H1 (cell line): ENCODE measurements at regions not wholly inside any gene's neighbourhood (a gene's known extent, or its start where the extent isn't known, plus 50 kb on each side); places are given as distances from the start of the nearest gene placed in this dataset.

Experiments
- ATF3 ChIP-seq: IDR thresholded peaks from 2 replicates; pipeline ENCODE4 v1.6.1; 2011; ENCODE audit warnings: low read depth, mild to moderate bottlenecking, low read length; ENCODE audit not compliant: insufficient read depth
- CTCF ChIP-seq, 3 experiments: IDR thresholded peaks; 1 replicate in 2 of 3; 2 replicates in 1 of 3; pipeline versions ENCODE4 v1.5.1 to v1.6.1; 2011; ENCODE audit warnings: low read length in 3 of 3, mild to moderate bottlenecking in 3 of 3, inconsistent platforms in 2 of 3, low read depth in 1 of 3, moderate library complexity in 1 of 3; ENCODE audit not compliant: insufficient read depth in 1 of 3; ENCODE audit errors: control extremely low read depth in 1 of 3
- KDM5A ChIP-seq: fragments of 200-600 bp; IDR thresholded peaks from 2 replicates; pipeline ENCODE4 v1.7.1; 2012; ENCODE audit warnings: mild to moderate bottlenecking, low read length, inconsistent platforms, mixed read lengths
- POLR2A ChIP-seq, 2 experiments: IDR thresholded peaks; 1 replicate in 1 of 2; 2 replicates in 1 of 2; pipeline ENCODE4 v1.6.1; 2011; ENCODE audit warnings: low read depth in 2 of 2, low read length in 2 of 2, mild to moderate bottlenecking in 2 of 2; ENCODE audit errors: control extremely low read depth in 1 of 2
- POLR2AphosphoS5 ChIP-seq: IDR thresholded peaks from 2 replicates; pipeline ENCODE4 v1.6.1; 2011; ENCODE audit warnings: low read depth, low read length
- TAF1 ChIP-seq: IDR thresholded peaks from 2 replicates; pipeline ENCODE4 v1.6.1; 2011; ENCODE audit warnings: mild to moderate bottlenecking, low read depth, low read length
- USF2 ChIP-seq: IDR thresholded peaks from 2 replicates; pipeline ENCODE4 v1.6.1; 2011; ENCODE audit warnings: low read length, improper control_type of control experiment
- ZNF274 ChIP-seq: IDR thresholded peaks from 2 replicates; pipeline ENCODE4 v1.7.0; 2012; ENCODE audit warnings: low read length, borderline replicate concordance; ENCODE audit errors: extremely low read depth

DNA sequence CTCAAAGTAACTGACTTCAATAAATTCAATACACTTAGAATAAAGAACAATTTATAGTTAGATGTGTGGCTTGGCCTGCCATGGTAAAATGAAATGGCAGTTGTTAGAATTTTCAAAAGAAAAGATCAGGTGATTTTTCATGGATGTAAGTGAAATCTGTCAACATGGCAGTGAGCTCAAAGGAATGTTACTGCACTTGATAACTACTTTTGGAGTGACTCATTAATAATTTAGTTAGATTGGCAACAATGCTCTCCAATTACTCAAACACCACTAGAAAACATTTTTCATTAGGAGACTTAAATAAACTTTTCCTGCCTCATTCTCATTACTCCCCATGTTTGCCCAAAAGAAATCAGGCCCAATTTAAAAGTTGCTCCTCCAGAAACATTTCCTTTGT is 860.2 kb upstream of the AMELY start:
- no peak for TF ChIP-seq ZNF274
- TF ChIP-seq ATF3, result no peak
- no peak for TF ChIP-seq TAF1
- no peak for TF ChIP-seq POLR2AphosphoS5
- TF ChIP-seq USF2, result no peak
- TF ChIP-seq KDM5A, result no peak
- TF ChIP-seq CTCF (IDR thresholded peaks at IDR 0.05; ENCODE audit: control extremely low read depth in 1 of 3, insufficient read depth in 1 of 3, low read depth in 1 of 3, low read length in 3 of 3), result no peak
- no peak for TF ChIP-seq POLR2A (IDR thresholded peaks at IDR 0.05; ENCODE audit: control extremely low read depth in 1 of 2, low read depth in 2 of 2, low read length in 2 of 2)
